K562 (cell line): ENCODE measurements at regions not wholly inside any gene's neighbourhood (a gene's known extent, or its start where the extent isn't known, plus 50 kb on each side); places are given as distances from the start of the nearest gene placed in this dataset.
A peak's percentile ranks its signal among the peaks of the same experiment; 100 is the strongest.

Source experiments
- BCOR ChIP-seq: fragments of 450-650 bp; IDR thresholded peaks from 2 replicates; pipeline ENCODE4 v1.6.1; 2016
- C11orf30 ChIP-seq: fragments of 450-650 bp; IDR thresholded peaks from 2 replicates; pipeline ENCODE4 v1.6.1; 2016; ENCODE audit warnings: low read depth, mild to moderate bottlenecking
- FOXM1 ChIP-seq, 2 experiments: fragments of 450-650 bp in 1 of 2; sonication (generic) in 1 of 2; formaldehyde crosslinking in 1 of 2; IDR thresholded peaks; 2 replicates each; pipeline versions ENCODE4 v1.6.1 to v1.9.0; 2017 to 2022; ENCODE audit warnings: low read depth in 2 of 2, mild to moderate bottlenecking in 2 of 2, missing genetic modification reagents in 1 of 2, moderate library complexity in 1 of 2
- GATAD2B ChIP-seq: fragments of 450-650 bp; IDR thresholded peaks from 2 replicates; pipeline ENCODE4 v1.6.1; 2017; ENCODE audit warnings: mild to moderate bottlenecking, borderline replicate concordance
- HCFC1 ChIP-seq: IDR thresholded peaks from 2 replicates; pipeline ENCODE4 v1.6.1; 2012; ENCODE audit warnings: low read depth, low read length, improper control_type of control experiment
- HMG20B ChIP-seq: fragments of 250-450 bp; sonication (Bioruptor Pico); IDR thresholded peaks from 2 replicates; pipeline ENCODE4 v1.5.0; 2021; ENCODE audit warnings: mild to moderate bottlenecking
- HNRNPK ChIP-seq: fragments of 200-400 bp; formaldehyde crosslinking; IDR thresholded peaks from one replicate; pipeline ENCODE4 v1.6.1; 2018; ENCODE audit warnings: mild to moderate bottlenecking, low read depth, low read length; ENCODE audit not compliant: poor library complexity, severe bottlenecking
- HNRNPLL ChIP-seq: fragments of 200-400 bp; formaldehyde crosslinking; IDR thresholded peaks from 2 replicates; pipeline ENCODE4 v1.6.1; 2017; ENCODE audit warnings: low read length, low read depth, mild to moderate bottlenecking; ENCODE audit not compliant: poor library complexity, severe bottlenecking
- HOXB6 ChIP-seq: fragments of 250-450 bp; sonication (Bioruptor Pico); IDR thresholded peaks from 2 replicates; pipeline ENCODE4 v1.5.1; 2022; ENCODE audit warnings: mild to moderate bottlenecking, borderline replicate concordance
- JUN ChIP-seq, 2 experiments: sonication (generic) in 1 of 2; formaldehyde crosslinking in 1 of 2; IDR thresholded peaks; 2 replicates each; pipeline versions ENCODE4 v1.6.1 to v1.8.0; 2012 to 2022; ENCODE audit warnings: borderline replicate concordance in 2 of 2, mild to moderate bottlenecking in 2 of 2, improper control_type of control experiment in 1 of 2, low read depth in 1 of 2, low read length in 1 of 2, missing genetic modification reagents in 1 of 2
- KAT8 ChIP-seq: fragments of 450-650 bp; IDR thresholded peaks from 2 replicates; pipeline ENCODE4 v1.6.1; 2016; ENCODE audit warnings: low read depth, mild to moderate bottlenecking
- PRPF4 ChIP-seq: fragments of 200-400 bp; formaldehyde crosslinking; IDR thresholded peaks from one replicate; pipeline ENCODE4 v1.6.1; 2017; ENCODE audit warnings: low read length, low read depth, mild to moderate bottlenecking; ENCODE audit not compliant: insufficient read depth, poor library complexity, severe bottlenecking
- PURB ChIP-seq: sonication (generic); formaldehyde crosslinking; IDR thresholded peaks from 2 replicates; pipeline ENCODE4 v1.9.0; 2021; ENCODE audit warnings: low read depth, mild to moderate bottlenecking, missing genetic modification reagents
- SMAD3 ChIP-seq: fragments of 450-650 bp; formaldehyde crosslinking; conservative IDR thresholded peaks from 2 replicates; pipeline ENCODE4 v1.4.0; 2020; ENCODE audit warnings: mild to moderate bottlenecking
- SMARCC2 ChIP-seq: fragments of 450-650 bp; IDR thresholded peaks from 2 replicates; pipeline ENCODE4 v1.6.1; 2017; ENCODE audit warnings: antibody characterized with exemption, moderate library complexity, mild to moderate bottlenecking, low read depth
- SMC3 ChIP-seq: conservative IDR thresholded peaks from 2 replicates; pipeline ENCODE4 v1.6.1; 2011; ENCODE audit warnings: low read depth, low read length, improper control_type of control experiment; ENCODE audit not compliant: insufficient read depth
- TBL1XR1 ChIP-seq, 2 experiments: IDR thresholded peaks; 2 replicates each; pipeline ENCODE4 v1.6.1; 2012; ENCODE audit warnings: improper control_type of control experiment in 2 of 2, low read length in 2 of 2, mild to moderate bottlenecking in 1 of 2
- XRCC4 ChIP-seq: IDR thresholded peaks from one replicate; pipeline ENCODE4 v1.6.1; 2011; ENCODE audit not compliant: insufficient read depth, insufficient read length; ENCODE audit errors: extremely low read depth
- ZNF586 ChIP-seq: fragments of 450-650 bp; formaldehyde crosslinking; conservative IDR thresholded peaks from 2 replicates; pipeline ENCODE4 v1.4.0; 2020; ENCODE audit warnings: mild to moderate bottlenecking, moderate library complexity
- ZNF778 ChIP-seq: fragments of 450-650 bp; formaldehyde crosslinking; IDR thresholded peaks from 2 replicates; pipeline ENCODE4 v1.4.0; 2020; ENCODE audit warnings: mild to moderate bottlenecking, moderate library complexity
- ZSCAN29 ChIP-seq: fragments of 450-650 bp; IDR thresholded peaks from 2 replicates; pipeline ENCODE4 v1.6.1; 2017
- TF ChIP-seq, protein P1 (sequence below): IDR thresholded peaks from 3 replicates; pipeline ENCODE4 v1.6.1; 2011; ENCODE audit warnings: borderline replicate concordance, mild to moderate bottlenecking, moderate library complexity; ENCODE audit not compliant: insufficient read length; ENCODE audit errors: extremely low read depth
- TF ChIP-seq, protein P2 (sequence below): sonication (generic); formaldehyde crosslinking; IDR thresholded peaks from 2 replicates; pipeline ENCODE4 v1.8.0; 2022; ENCODE audit warnings: mild to moderate bottlenecking, missing genetic modification reagents
- TF ChIP-seq, protein P3 (sequence below): fragments of 250-450 bp; sonication (Bioruptor Pico); IDR thresholded peaks from 2 replicates; pipeline ENCODE4 v1.8.0; 2021; ENCODE audit warnings: borderline replicate concordance, mild to moderate bottlenecking, moderate library complexity; ENCODE audit not compliant: poor library complexity, severe bottlenecking

DNA sequence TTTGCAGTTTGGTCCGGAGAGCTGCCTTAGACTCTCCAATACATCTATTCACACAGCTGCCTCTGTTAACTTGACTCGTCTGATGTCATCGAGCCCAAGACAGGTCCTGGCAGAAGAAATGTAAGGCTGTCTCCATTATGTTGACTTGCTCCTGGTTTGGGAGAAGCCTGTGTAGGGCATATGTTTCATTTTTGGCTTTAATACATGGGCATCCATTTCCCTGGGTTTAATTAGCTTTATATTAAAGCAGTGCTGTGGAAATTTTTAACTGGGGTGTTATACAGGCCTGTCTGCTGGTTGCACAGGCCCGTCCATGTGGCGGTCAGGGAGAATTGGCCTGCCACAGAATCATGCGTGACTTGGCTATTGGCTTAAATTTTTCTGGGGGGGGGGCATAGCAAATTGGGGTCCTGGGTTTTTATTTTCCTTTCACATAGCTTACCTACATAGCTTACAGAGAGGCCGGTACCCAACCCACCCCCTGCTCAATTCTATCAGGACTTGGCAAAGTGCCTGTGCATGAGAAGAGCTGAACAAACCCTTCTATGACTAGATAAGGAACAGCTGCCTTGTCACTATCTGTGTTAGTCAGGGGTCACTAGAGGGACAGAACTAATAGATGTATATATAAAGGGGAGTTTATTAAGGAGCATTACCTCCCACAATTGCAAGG is 123.5 kb upstream of the WDR1 start (continued):
- TF ChIP-seq JUN (IDR thresholded peaks at IDR 0.05; ENCODE audit: borderline replicate concordance, low read depth, low read length) (0 out of 2 replicates have a peak, but pooled peaks have one; percentile 34), JUN (CRISPR knock-in tag; IDR thresholded peaks at IDR 0.05; ENCODE audit: borderline replicate concordance) (no peak), PRPF4 (no peak), HMG20B (CRISPR knock-in tag) (no peak), ZNF778 (CRISPR knock-in tag) (no peak), HNRNPLL (no peak), PURB (CRISPR knock-in tag) (no peak), HCFC1 (no peak), HNRNPK (no peak), BCOR (no peak), KAT8 (no peak), SMARCC2 (peak; percentile 55; the same call in 1 of the 2 replicates), ZNF586 (CRISPR knock-in tag) (no peak), C11orf30 (no peak), SMAD3 (no peak), ZSCAN29 (no peak), TBL1XR1 (IDR thresholded peaks at IDR 0.05; ENCODE audit: low read length in 2 of 2) (0 out of 4 replicates have a peak, but pooled peaks of 1 of the 2 experiments have one; percentile 26), XRCC4 (no peak), SMC3 (no peak), HOXB6 (CRISPR knock-in tag) (no peak), GATAD2B (peak; percentile 43; the same call in 1 of the 2 replicates), FOXM1 (IDR thresholded peaks at IDR 0.05; ENCODE audit: low read depth) (no peak), FOXM1 (CRISPR knock-in tag; IDR thresholded peaks at IDR 0.05; ENCODE audit: low read depth) (no peak)
- TF ChIP-seq, protein P1, sequence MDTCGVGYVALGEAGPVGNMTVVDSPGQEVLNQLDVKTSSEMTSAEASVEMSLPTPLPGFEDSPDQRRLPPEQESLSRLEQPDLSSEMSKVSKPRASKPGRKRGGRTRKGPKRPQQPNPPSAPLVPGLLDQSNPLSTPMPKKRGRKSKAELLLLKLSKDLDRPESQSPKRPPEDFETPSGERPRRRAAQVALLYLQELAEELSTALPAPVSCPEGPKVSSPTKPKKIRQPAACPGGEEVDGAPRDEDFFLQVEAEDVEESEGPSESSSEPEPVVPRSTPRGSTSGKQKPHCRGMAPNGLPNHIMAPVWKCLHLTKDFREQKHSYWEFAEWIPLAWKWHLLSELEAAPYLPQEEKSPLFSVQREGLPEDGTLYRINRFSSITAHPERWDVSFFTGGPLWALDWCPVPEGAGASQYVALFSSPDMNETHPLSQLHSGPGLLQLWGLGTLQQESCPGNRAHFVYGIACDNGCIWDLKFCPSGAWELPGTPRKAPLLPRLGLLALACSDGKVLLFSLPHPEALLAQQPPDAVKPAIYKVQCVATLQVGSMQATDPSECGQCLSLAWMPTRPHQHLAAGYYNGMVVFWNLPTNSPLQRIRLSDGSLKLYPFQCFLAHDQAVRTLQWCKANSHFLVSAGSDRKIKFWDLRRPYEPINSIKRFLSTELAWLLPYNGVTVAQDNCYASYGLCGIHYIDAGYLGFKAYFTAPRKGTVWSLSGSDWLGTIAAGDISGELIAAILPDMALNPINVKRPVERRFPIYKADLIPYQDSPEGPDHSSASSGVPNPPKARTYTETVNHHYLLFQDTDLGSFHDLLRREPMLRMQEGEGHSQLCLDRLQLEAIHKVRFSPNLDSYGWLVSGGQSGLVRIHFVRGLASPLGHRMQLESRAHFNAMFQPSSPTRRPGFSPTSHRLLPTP = no peak
- TF ChIP-seq, protein P2, sequence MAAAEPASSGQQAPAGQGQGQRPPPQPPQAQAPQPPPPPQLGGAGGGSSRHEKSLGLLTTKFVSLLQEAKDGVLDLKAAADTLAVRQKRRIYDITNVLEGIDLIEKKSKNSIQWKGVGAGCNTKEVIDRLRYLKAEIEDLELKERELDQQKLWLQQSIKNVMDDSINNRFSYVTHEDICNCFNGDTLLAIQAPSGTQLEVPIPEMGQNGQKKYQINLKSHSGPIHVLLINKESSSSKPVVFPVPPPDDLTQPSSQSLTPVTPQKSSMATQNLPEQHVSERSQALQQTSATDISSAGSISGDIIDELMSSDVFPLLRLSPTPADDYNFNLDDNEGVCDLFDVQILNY (CRISPR knock-in tag) = no peak
- TF ChIP-seq, protein P3, sequence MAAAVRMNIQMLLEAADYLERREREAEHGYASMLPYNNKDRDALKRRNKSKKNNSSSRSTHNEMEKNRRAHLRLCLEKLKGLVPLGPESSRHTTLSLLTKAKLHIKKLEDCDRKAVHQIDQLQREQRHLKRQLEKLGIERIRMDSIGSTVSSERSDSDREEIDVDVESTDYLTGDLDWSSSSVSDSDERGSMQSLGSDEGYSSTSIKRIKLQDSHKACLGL (CRISPR knock-in tag) = no peak
